Tibial nerve (tissue), 4 donors: ENCODE measurements at regions not wholly inside any gene's neighbourhood (a gene's known extent, or its start where the extent isn't known, plus 50 kb on each side); places are given as distances from the start of the nearest gene placed in this dataset.

ENCODE experiments used
- DNase-seq, 2 donors: peaks; one replicate each; pipeline ENCODE4 v3.0.0-alpha.2; 2019; ENCODE audit warnings: low spot score in 2 of 2
- H3K27ac ChIP-seq, 4 donors: fragments of 200-600 bp; sonication (generic) in 3 of 4; one replicate each; pipeline ENCODE4 v1.5.1; 2017 to 2019; ENCODE audit warnings: mild to moderate bottlenecking in 1 of 4
- H3K27me3 ChIP-seq, 2 donors: fragments of 200-600 bp; sonication (generic) in 1 of 2; one replicate each; pipeline versions ENCODE4 v1.5.1 to v1.6.0; 2017 to 2019
- H3K36me3 ChIP-seq, 3 donors: fragments of 200-600 bp; sonication (generic); one replicate each; pipeline ENCODE4 v1.5.1; 2018 to 2019
- H3K4me1 ChIP-seq, 4 donors: fragments of 200-600 bp; sonication (generic) in 3 of 4; one replicate each; pipeline ENCODE4 v1.5.1; 2017 to 2019
- H3K4me3 ChIP-seq, 4 donors: fragments of 200-600 bp; sonication (generic) in 3 of 4; one replicate each; pipeline ENCODE4 v1.5.1; 2017 to 2019; ENCODE audit warnings: mild to moderate bottlenecking in 1 of 4, moderate library complexity in 1 of 4
- H3K9me3 ChIP-seq, 4 donors: fragments of 200-600 bp; sonication (generic) in 3 of 4; one replicate each; pipeline ENCODE4 v1.5.1; 2017 to 2019
- EP300 ChIP-seq, 2 donors: sonication (generic); formaldehyde crosslinking; IDR thresholded peaks; one replicate each; pipeline ENCODE4 v1.6.1; 2017; ENCODE audit warnings: antibody characterized with exemption in 2 of 2, mild to moderate bottlenecking in 1 of 2
- POLR2A ChIP-seq, 2 donors: fragments of 450-650 bp; IDR thresholded peaks; one replicate each; pipeline ENCODE4 v1.6.1; 2017; ENCODE audit warnings: antibody characterized with exemption in 2 of 2, mild to moderate bottlenecking in 2 of 2, moderate library complexity in 2 of 2
- WGBS, 2 donors: methylation state at CpG; one replicate each; pipeline ENCODE4 v1.1.5; 2018; 5-methylcytosine and 5-hydroxymethylcytosine counted together
- TF ChIP-seq, protein P1 (sequence below), 5 experiments: fragments of 200-600 bp in 3 of 5; fragments of 450-650 bp in 2 of 5; sonication (generic) in 3 of 5; IDR thresholded peaks; one replicate each; pipeline ENCODE4 v1.5.1; 2016 to 2019; ENCODE audit warnings: antibody characterized with exemption in 5 of 5, mild to moderate bottlenecking in 3 of 5, moderate library complexity in 2 of 5

DNA sequence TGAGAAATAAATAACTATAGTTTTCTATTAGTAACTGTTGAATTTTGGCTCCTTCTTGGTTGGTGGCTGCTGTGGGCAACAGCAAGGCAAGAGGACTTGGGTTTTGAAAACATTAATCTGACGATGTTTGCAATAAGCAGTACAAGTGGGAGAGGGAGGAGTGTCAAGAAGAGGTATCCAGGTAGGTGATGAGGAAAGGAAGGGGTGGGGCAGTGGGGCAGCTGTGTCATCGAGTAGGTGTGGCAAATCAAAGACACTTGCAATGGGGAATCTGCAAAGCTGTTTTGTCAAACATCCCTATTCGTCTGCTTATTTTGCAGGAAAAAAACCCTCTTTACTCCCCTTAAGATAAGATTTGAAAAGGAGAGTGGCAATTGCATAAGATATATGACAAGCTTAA lies 171.9 kb upstream of the MAP3K7 start:
- Histone ChIP-seq H3K9me3 (no peaks in the 10 kb centered on the region), H3K27me3 (no peaks in the 10 kb centered on the region), H3K27ac (no peak overlapping the region), H3K36me3 (no peaks in the 10 kb centered on the region), H3K4me3 (no peak overlapping the region), H3K4me1 (no peaks in the 10 kb centered on the region)
- no peak for TF ChIP-seq EP300 (IDR thresholded peaks at IDR 0.05)
- DNase-seq: no peak
- WGBS, 2 donors: 64 to 85% methylated on average over 3 of the region's 3 CpGs

DNA sequence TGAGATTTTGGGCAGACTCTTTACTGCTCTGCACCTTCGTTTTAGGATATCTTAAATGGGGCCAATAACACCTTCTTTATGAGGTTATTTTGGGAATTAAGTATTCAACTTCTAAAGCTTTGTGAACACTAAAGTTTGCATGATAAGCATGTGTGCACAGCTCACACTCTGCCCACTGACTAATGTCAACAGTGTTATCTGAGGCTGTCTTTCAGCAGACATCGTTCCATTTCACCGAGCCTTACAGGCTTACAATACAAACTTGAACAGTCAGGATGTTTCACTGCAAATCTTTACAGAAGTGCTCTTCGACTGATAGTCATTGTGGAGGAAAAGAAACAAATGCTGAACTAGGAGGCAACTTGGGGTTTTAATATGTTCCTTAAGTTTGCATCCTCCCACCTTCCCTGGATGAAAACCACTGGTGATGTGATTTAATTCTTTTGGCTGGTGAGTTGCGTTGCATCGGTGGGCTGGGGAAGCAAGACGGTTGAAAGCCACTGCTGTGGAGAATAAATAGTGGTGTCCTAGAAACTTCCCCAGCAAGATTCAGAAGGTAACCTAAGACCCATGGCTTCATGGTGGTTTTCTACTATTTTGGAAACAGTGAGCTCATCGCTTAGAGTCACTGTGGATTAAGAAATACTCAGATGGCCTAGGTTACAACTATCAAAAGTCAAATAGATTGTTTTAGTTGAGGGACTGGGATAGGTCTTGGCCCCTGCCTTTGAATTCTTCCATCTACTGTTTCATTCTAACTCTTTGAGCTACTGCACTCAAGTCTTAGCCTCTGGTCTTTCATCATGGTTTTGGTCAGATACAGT lies 167.2 kb upstream of the MAP3K7 start:
- H3K36me3 ChIP-seq: no peaks in the 10 kb centered on the region
- 79 to 84% methylated on average over 8 of the region's 8 CpGs for WGBS, 2 donors
- DNase-seq: no peak
- H3K4me3 ChIP-seq: no peak overlapping the region
- H3K27me3 ChIP-seq: no peaks in the 10 kb centered on the region
- H3K4me1 ChIP-seq: no peaks in the 10 kb centered on the region
- H3K27ac ChIP-seq: no peak overlapping the region
- TF ChIP-seq EP300 (IDR thresholded peaks at IDR 0.05) (no peak), POLR2A (IDR thresholded peaks at IDR 0.05) (no peak)
- TF ChIP-seq, protein P1, sequence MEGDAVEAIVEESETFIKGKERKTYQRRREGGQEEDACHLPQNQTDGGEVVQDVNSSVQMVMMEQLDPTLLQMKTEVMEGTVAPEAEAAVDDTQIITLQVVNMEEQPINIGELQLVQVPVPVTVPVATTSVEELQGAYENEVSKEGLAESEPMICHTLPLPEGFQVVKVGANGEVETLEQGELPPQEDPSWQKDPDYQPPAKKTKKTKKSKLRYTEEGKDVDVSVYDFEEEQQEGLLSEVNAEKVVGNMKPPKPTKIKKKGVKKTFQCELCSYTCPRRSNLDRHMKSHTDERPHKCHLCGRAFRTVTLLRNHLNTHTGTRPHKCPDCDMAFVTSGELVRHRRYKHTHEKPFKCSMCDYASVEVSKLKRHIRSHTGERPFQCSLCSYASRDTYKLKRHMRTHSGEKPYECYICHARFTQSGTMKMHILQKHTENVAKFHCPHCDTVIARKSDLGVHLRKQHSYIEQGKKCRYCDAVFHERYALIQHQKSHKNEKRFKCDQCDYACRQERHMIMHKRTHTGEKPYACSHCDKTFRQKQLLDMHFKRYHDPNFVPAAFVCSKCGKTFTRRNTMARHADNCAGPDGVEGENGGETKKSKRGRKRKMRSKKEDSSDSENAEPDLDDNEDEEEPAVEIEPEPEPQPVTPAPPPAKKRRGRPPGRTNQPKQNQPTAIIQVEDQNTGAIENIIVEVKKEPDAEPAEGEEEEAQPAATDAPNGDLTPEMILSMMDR (IDR thresholded peaks at IDR 0.05): no peak
- no peaks in the 10 kb centered on the region for H3K9me3 ChIP-seq

DNA sequence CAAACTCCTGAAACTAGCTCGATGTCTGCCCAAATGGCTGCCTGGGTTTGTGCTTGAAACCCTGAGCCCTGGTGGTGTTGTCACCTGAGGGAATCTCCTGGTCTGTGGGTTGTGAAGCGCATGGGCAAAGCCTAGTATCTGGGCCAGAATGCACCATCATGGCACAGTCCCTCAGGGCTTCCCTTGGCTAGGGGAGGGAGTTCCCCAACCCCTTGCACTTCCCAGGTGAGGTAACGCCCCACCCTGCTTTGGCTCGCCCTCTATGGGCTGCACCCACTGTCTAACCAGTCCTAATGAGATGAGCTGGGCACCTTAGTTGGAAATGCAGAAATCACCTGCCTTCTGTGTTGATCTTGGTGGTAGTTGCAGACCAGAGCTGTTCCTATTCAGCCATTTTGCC lies 152.9 kb upstream of the MAP3K7 start:
- no peaks in the 10 kb centered on the region for H3K4me1 ChIP-seq
- no peak overlapping the region for H3K27ac ChIP-seq
- 55 to 92% methylated on average over 4 of the region's 4 CpGs for WGBS, 2 donors
- H3K36me3 ChIP-seq: no peaks in the 10 kb centered on the region
- H3K4me3 ChIP-seq: no peak overlapping the region
- peaks cover 0 to 14% (median 0%) of the 10 kb centered on the region in 4 donors for H3K9me3 ChIP-seq
- DNase-seq: no peak
- TF ChIP-seq, protein P1 (IDR thresholded peaks at IDR 0.05): no peak
- TF ChIP-seq POLR2A (IDR thresholded peaks at IDR 0.05) (no peak), EP300 (IDR thresholded peaks at IDR 0.05) (no peak)
- no peaks in the 10 kb centered on the region for H3K27me3 ChIP-seq

DNA sequence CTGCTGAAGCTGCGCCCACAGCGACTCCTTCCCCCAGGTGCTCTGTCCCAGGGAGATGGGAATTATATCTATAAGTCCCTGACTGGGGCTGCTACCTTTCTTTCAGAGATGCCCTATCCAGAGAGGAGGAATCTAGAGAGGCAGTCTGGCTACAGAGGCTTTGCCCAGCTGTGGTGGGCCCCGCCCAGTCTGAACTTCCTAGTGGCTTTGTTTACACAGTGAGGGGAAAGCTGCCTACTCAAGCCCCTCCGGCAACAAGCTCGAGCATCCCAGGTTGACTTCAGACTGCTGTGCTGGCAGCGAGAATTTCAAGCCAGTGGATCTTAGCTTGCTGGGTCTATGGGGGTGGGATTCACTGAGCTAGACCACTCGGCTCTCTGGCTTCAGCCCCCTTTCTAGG lies 152.5 kb upstream of the MAP3K7 start:
- no peak overlapping the region for H3K27ac ChIP-seq
- no peaks in the 10 kb centered on the region for H3K36me3 ChIP-seq
- no peak for DNase-seq
- TF ChIP-seq, protein P1 (IDR thresholded peaks at IDR 0.05): no peak
- TF ChIP-seq EP300 (IDR thresholded peaks at IDR 0.05) (no peak), POLR2A (IDR thresholded peaks at IDR 0.05) (no peak)
- peaks cover 0 to 16% (median 0%) of the 10 kb centered on the region in 4 donors for H3K9me3 ChIP-seq
- no peak overlapping the region for H3K4me3 ChIP-seq
- no peaks in the 10 kb centered on the region for H3K27me3 ChIP-seq
- no peaks in the 10 kb centered on the region for H3K4me1 ChIP-seq
- 64 to 71% methylated on average over 7 of the region's 7 CpGs for WGBS, 2 donors

DNA sequence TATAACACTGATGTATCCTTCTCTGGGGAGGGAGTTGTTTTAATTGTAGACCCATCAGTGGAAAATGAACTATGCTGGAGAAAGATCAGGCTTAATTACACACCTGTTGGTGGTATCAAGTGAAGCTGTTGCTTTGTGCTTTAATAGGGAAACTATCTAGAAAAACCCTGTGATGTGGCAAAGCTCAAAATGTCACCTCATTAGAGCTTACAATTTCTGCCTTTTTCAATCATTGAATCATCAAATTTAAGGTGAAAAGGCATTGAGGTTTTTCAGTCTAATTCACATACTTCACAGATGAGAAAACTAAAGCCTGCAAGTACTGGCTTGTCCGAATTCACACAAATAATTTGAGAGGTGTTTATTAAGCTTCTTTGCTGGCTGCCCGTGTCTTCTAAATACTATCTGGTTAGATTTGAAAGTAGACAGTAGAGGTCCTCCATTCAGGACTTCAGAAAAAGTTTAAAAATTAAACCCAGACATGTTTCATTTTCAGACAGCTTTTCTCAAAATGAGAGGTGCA lies 143.3 kb upstream of the MAP3K7 start:
- TF ChIP-seq POLR2A (IDR thresholded peaks at IDR 0.05): no peak
- no peak for TF ChIP-seq EP300 (IDR thresholded peaks at IDR 0.05)
- TF ChIP-seq, protein P1 (IDR thresholded peaks at IDR 0.05): no peak
- Histone ChIP-seq H3K4me1 (no peaks in the 10 kb centered on the region), H3K27me3 (no peaks in the 10 kb centered on the region), H3K9me3 (peaks cover 0 to 6% (median 0%) of the 10 kb centered on the region in 4 donors), H3K4me3 (no peak overlapping the region), H3K27ac (no peak overlapping the region), H3K36me3 (no peaks in the 10 kb centered on the region)
- WGBS, 2 donors: 79 to 84% methylated on average over 2 of the region's 2 CpGs
- DNase-seq: no peak
